GM19025 (cell line): ENCODE measurements at regions not wholly inside any gene's neighbourhood (a gene's known extent, or its start where the extent isn't known, plus 50 kb on each side); places are given as distances from the start of the nearest gene placed in this dataset.
A peak's percentile ranks its signal among the peaks of the same experiment; 100 is the strongest.
"Not testable (repeated sequence)": the region's sequence is repeated elsewhere in the genome, so short reads cannot be mapped to it uniquely, and the experiment has no call there.

Experiments
- ATAC-seq: cut with Tn5 transposase; IDR thresholded peaks from one replicate; pipeline ENCODE4 v1.9.1; 2021; ENCODE audit warnings: mild to moderate bottlenecking, low read depth, moderate library complexity; ENCODE audit not compliant: unreplicated experiment

GRCh38 chr13:33340631-33341030 lies 55.1 kb upstream of the STARD13 start:
- no peak for ATAC-seq

- no peak for ATAC-seq
Observed at GRCh38 chr13:33341861-33342452, 56.4 kb upstream of the STARD13 start.

- ATAC-seq: no peak
Observed at GRCh38 chr13:33345842-33346241, 60.3 kb upstream of the STARD13 start.

DNA sequence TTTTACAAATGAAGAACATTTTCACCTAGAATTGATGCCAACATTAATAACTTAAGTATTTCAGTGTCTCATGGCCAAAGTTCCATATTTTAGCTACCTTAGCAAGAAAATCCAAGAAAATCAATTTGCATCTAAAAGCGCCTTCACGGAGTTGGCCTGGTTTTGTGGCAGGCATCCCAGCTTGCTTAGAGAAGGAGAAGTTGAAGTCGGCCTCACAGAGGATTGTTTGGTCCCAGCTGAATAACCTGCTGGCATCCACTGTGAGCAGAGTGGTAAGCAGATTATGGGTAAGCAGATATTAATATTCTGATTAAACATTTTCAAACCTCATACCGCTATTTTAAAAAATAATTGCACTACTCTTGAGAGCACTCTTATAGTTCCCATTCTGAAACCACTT lies 62.3 kb upstream of the STARD13 start:
- ATAC-seq: no peak

DNA sequence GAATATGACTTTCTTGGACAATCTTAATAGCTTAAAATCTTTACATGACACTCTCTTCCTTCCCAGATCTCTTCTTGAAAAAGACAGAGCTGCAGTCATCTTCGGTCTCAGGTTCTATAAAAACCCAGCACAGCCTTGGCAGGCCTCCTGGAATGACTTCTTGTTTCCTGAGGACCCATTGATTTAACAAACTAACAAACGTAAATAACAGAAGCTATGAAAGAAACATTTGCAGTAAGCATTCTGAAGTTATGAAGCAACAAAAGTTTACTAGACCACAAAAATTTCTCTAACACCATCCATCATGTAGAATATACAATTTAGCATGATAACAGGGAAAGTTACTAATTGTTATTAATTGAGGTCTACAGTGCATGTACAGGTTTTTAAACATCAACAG lies 62.8 kb upstream of the STARD13 start:
- ATAC-seq: no peak

GRCh38 chr13:33349288-33349985 lies 63.9 kb upstream of the STARD13 start:
- no peak for ATAC-seq

- ATAC-seq: no peak
Observed at GRCh38 chr13:33349986-33350826, 64.7 kb upstream of the STARD13 start.

GRCh38 chr13:33351319-33351718 lies 65.8 kb upstream of the STARD13 start:
- no peak for ATAC-seq

DNA sequence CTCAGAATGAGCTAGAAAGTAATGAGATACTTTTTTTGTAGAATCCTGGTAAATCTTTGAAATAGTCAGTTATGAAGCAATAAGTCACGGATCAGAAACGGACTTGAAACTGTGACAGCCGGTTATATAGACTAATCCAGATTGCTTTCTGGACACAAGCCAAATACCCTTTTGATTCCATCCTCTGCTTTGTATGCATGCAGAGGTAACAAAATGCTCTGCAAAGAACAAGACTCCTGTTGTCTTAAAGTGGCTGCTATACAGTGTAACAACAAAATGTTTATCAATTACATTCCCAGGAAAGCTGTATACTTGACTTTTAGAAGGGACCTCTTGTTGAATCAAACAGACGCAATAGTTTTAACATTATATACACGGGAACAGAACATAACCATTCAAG lies 66.5 kb upstream of the STARD13 start:
- no peak for ATAC-seq

GRCh38 chr13:33352526-33352925 lies 67.0 kb upstream of the STARD13 start:
- no peak for ATAC-seq

- peak; percentile 64 for ATAC-seq
Observed at GRCh38 chr13:33353210-33353609, 67.7 kb upstream of the STARD13 start.

DNA sequence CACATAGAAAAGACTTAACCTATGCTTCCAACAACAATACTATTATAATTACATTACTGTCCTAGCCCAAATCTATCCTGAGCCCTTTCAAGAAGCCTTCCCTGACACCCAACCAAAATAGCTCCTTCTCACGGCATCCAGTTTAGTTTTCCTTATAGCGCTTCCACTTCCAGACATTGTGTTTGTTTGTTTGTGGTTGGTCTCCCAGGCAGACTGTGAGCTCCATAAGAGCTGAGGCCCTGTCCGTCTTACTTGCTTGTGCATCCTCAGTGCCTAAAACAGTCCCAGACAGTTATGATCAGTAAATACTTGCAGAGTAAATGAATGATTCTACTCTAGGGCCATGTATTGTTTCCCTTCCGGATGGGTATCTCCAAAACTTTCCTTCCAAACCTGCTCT lies 68.1 kb upstream of the STARD13 start:
- no peak for ATAC-seq

GRCh38 chr13:33355201-33355895 lies 69.8 kb upstream of the STARD13 start:
- no peak for ATAC-seq

DNA sequence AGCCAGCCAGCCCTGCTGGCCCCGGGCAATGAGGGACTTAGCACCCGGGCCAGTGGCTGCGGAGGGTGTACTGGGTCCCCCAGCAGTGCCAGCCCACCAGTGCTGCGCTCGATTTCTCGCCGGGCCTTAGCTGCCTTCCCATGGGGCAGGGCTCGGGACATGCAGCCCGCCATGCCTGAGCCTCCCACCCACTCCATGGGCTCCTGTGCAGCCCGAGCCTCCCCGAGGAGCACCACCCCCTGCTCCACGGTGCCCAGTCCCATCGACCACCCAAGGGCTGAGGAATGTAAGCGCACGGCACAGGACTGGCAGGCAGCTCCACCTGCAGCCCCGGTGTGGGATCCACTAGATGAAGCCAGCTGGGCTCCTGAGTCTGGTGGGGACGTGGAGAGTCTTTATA lies 72.5 kb upstream of the STARD13 start:
- not testable (repeated sequence) for ATAC-seq

DNA sequence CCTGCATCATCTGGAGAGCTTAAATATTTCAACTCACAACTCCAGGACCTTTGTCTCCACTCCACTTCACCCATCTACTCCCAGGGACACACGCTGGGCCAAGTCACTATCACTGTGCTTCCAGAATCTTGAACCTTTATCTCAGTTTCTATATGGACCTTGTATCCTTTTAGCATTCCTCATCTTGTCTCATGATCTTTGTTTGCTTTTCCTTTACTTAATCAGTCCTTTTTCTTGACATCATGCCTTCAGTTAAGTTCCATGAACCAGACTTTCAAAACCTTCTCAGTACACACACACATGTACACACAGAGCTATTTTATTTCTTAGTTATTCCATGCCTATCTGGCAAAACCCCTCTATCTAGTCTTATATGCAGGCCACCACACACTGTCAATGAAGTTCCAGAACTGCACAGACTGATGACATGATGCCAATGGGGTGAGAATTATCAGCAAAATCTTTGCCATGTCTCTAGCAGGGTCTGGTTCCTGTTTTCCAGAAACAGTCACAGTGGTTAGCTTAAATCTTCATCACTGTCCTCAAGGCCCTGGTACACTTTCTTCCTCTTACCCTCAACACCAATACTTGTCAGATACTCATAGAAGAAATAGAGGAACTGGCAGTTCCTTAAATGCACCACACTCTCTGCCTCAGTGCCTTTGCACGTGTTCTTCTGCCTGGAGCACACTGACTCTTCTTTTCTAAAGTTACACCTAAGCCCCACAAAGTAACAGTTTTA lies 77.6 kb upstream of the STARD13 start:
- ATAC-seq: no peak

GRCh38 chr13:33364192-33364591 lies 78.6 kb upstream of the STARD13 start:
- no peak for ATAC-seq

DNA sequence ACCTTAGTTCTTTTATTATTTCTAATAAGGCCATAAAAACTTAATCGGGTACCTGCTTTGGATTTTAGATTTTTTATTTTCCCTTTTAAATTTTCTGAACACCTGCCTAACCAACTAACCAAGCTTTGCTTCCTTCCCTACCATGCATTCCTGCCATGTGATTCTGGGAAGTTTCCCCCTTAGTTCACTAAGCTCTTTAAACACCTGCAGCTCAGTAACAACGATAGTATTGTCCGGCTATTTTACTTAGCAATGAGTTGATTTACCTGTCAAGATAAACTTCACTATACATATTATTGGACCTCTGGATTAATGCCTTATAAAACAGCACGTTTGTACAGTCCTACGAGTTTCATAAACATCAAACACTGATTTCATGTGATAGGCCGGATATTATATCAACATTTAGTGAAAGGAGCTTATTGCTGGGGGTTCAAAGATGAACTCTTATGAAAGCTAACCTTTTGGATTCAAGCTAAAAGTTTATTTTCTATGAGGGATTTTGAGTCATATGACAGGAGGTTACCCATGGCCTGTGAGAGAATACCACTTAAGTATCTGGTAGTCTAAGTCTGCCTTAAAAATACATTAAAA lies 81.0 kb upstream of the STARD13 start:
- no peak for ATAC-seq

GRCh38 chr13:33367171-33367895 lies 81.8 kb upstream of the STARD13 start:
- no peak for ATAC-seq

- ATAC-seq: no peak
Observed at GRCh38 chr13:33367926-33368325, 82.4 kb upstream of the STARD13 start.
